Activated CD8-positive, alpha-beta memory T cell treated with anti-CD3 and anti-CD28 coated beads for 48 hours (primary cell): ENCODE measurements at regions not wholly inside any gene's neighbourhood (a gene's known extent, or its start where the extent isn't known, plus 50 kb on each side); places are given as distances from the start of the nearest gene placed in this dataset.
"Not testable (repeated sequence)": the region's sequence is repeated elsewhere in the genome, so short reads cannot be mapped to it uniquely, and the experiment has no call there.

Source experiments
- DNase-seq, 3 experiments: peaks; one replicate each; pipeline ENCODE4 v3.0.0-alpha.2; 2020; ENCODE audit warnings: low read depth in 2 of 3, low spot score in 2 of 3

DNA sequence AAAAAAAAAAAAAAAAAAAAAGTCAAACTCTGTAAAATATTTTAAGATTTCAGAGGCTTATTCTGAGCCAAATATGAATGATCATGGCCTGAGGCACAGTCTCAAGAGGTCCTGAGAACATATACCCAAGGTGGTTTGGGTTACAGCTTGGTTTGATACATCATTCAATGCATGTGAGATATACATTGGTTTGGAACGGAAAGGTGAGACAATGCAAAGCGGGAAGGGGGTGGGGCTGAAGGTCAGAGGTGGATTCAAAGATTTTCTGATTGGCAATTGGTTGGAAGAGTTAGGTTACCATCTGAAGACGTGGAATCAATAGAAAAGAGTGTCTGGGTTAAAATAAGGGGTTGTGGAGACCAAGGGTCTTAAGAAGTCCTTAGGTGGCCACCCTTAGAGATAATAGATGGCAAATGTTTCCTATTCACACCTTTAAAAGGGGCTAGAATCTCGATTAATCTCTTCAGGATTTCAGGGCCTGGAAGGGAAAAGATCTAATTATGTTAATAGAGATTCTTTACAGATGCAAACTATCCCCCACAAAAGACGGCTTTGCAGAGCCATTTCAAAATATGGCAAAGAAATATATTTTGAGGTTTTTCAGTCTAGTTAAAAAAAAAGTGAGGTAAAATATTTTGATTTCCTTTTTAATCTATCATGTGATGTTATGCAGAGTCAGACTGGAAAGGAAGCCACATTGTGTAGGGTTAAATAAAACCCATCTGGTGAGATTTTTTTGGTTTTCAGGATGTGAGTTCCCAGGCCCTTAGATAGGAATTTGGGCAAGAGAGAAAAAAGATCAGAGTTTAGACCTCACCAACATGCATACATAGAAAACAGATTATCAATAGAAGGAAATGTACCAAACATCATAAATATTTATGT lies 173.8 kb upstream of the CNOT2 start:
- DNase-seq, result no peak

DNA sequence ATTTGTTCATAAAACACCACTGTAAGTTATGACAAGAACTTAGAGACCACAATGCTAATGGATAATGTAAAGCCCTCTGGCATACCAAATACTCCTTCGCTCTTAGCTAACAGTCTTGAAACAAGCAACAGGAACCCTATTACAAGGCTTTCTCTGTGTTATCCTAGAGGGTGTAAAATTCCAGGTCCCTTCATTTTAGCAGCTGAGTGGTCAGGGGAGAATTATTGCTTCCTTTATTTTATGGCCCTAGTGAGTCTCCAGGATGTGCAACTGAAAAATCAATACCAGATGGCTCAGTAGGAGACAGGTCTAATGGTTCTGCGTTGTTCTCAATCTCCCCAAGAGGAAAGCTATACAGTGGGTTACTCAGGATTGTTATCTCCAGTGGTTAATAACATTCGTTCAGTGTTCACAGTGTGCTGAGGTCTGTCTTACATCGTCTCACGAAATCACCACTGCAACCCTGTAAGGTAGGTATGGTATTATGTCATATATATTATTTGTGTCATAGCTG lies 172.7 kb upstream of the CNOT2 start:
- DNase-seq, result no peak

DNA sequence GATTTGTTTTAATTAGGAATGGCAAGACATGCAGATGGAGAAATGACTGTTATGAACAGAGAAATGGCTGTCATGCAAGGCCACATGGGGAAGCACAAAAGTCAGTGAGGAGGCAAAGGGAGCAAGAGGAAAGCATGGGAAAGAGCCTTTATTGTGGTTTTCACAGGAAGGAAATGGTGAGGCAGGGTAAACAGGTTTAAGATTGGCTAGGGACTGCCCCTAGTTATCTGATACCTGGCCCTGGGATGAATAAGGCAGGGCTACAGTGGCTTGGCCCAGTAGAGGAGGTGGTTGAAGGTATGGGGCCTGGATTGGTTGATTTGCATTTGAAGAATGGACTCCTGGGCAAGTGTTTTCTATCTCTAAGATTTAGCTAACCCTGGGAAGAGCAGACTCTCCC lies 168.7 kb upstream of the CNOT2 start:
- DNase-seq, result no peak

DNA sequence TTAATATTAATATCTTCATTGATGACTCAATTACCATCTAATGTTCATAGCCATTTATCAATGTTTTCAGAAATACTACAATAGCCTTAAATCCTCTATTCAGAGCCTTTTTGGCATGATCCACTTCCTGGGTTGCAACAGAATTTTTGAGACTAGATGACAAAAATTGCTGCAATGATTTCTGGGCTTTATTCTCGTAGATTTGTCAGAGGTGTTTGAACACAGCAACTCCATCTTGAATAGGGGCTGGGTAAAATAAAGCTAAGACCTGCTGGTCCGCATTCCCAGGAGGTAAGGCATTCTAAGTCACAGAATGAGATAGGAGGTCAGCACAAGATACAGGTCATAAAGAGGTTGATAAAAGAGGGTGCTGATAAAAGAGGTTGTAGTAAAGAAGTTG lies 165.8 kb upstream of the CNOT2 start:
- DNase-seq, result no peak

DNA sequence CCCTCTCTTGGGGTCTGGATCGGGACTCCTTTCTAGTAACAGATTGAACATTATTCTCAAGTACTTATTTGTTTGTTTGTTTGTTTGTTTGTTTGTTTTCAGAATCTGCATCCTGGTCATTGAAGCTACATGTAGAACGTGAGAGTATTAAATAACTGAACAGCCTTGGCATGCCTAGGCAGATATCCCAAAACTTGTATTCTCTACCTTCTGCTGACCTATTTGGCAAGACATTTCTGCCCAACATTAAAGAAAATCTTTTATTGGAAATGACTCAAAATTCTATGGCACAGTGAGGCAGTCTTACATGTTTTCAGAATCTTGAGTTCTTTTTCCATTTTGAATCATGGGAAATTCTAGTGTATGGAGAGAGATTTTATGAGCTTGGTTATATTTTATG lies 165.1 kb upstream of the CNOT2 start:
- DNase-seq, result no peak

DNA sequence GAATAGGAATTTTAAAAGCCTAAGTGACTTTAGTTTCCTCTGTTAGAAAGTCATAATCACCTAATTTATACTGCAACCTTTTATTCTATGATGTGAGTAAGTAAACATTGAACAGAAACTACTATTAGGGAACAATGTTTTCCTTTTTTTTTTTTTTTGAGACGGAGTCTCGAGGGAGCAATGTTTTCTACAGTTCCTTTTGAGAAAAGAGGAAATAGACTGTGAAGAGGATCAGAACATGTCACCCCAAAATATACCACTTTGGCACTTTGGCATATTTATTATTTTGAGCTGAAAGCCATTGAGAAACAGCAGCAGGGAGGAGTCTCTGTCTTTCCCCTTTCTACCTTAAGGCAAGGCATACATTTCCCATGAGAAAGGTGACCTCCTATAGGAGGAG lies 162.7 kb upstream of the CNOT2 start:
- no peak for DNase-seq

DNA sequence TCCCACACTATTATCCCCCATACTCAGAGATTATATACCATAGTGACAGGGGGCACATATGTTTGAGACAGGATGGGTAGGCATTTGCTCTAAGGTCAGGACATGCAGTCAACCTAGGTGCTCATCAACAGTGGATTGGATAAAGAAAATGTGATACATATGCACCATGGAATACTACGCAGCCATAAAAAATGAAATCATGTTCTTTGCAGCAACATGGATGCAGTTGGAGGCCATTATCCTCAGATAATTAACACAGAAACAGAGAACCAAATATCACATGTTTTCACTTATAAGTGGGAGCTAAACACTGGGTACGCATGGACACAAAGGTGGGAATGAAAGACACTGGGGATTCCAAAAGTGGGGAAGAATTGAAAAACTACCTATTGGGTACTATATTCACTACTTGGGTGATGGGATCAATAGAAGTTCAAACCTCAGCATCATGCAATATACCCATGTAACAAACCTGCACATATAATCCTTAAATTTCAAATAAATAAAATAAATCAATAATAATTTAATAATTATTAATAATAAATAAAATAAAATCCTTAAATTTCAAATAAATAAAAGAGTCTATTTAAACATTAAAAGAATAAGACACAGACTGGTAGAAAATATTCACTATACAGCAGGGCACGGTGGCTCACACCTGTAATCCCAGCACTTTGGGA lies 160.1 kb upstream of the CNOT2 start:
- no peak for DNase-seq

DNA sequence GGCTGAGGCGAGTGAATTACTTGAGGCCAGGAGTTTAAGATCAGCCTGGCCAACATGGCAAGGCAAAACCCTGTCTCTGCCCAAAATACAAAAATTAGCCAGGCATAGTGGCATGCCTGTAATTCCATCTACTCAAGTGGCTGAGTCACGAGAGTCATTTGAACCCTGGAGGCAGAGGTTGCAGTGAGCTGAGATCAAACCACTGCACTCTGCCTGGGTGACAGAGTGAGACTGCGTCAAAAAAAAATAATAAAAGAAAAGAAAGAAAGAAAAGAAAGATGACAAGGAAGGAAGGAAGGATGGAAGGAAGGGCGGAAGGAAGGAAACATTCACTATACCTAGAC lies 159.6 kb upstream of the CNOT2 start:
- no peak for DNase-seq

DNA sequence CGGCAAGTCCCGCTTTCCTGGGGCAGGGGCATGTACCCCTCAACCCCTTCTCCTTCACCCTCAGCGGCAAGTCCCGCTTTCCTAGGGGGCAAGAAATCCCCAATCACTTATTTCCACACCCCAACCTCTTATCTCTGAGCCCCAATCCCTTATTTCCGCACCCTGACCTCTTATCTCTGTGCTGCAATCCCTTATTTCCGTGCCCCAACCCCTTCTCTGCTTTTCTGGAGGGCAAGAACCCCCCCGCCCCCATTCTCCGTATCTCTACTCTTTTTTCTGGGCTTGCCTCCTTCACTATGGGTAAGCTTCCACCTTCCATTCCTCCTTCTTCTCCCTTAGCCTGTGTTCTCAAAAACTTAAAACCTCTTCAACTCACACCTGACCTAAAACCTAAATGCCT lies 156.9 kb upstream of the CNOT2 start:
- DNase-seq, result not testable (repeated sequence)

DNA sequence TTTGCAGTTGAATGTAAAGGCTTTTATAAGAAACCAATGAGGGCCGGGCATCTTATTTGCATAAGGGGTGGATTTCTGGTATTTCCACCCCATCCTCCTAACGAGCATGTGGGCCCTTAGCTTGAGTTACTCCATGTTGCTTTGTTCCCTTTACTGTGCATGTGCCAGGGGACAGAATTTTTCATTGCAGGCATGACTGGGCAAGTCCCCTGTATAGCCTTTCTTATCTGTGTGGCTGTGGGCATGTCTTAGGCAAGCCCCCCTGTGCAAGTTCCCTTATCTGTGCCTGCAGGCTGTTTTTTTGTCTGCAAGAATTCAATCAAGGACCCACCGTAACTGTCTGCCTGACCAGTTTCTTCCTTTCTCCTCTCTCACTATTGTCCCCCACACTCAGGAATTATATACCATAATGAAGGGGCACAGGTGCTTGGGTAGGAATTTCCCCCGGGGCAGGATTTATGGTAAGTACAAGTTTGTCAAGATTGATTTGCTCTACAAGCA lies 152.2 kb upstream of the CNOT2 start:
- no peak for DNase-seq

DNA sequence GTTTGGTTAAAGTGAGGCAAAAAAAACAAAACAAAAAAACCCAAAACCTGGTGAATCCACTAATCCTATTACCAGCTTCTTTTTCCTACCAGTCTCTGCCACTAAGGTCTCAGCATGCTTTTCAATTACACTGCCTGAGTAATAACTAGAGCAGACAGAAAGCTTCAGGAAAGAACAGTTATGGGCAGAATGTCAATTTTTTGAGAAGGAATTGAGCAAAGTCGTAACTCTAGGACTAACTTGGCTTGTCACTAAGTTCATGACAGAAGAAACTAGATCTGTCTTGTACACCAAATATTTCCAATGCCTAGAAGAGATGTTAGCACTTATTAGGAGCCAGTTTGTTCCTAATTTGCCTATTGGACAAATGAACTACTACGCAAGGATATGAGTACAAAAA lies 148.8 kb upstream of the CNOT2 start:
- DNase-seq, result no peak

DNA sequence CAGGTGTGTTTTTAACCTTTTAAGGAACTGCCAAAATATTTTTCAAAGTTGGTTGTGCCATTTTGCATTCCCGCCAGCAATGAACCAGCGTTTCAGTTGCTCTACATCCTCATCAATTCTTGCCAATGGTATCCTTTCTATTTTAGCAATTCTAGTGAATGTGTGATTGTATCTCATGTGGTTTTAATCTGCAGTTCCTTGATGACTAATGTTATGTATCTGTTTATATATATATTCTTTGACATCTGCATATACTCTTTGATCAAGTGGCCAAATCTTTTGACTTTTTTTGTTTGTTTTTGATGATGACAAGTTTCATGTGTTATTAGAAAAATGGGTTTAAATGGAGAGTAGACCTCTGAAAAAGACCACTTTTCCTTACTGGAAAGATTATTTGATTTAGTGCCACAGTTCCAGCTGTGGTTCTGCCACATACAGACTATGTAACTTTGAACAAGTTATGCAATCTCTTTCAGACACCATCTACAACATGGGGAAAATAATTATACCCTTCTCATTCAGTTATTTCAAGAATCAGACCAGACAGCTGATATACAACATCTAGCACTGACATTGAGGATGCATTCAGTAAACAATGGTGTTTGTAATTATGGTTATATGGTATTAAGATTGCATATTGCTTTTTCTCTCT lies 146.3 kb upstream of the CNOT2 start:
- no peak for DNase-seq

DNA sequence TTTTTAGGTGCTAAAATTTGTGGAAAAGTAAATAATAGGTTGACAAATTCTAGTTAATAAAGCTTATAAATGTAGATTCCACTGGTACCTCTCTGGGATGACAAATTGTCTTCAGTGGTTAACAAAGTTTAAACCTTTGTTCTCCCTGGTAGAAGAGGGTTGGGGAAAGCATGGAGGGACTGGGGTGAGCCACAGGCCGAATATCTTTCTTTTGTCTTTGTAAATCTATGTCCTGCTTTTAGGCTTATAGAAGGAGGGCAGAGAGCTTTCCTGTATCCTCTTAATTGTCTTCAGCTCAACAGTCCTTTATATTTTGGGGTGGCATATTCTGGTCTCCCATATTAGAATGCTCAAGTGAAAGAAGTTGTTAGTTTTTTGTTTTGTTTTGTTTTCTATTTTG lies 142.2 kb upstream of the CNOT2 start:
- DNase-seq, result no peak

DNA sequence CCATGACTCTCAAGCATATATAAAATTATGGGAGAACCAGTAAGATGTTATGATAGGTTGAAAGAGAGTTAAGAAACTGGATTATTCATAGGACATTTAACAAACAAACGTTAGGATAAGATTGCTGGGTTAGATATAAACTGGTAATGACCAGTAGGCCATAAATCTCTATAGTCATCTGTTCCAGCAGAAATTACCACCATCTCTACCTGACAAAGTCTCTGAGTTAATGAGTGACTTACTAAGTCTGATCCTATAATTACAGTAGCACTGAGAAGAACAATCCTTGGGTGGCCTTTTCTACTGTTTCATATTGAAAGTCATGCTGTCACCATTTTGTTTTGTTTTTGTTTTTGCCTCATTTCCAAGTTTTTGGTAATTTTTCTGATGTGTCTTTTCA lies 136.9 kb upstream of the CNOT2 start:
- no peak for DNase-seq

DNA sequence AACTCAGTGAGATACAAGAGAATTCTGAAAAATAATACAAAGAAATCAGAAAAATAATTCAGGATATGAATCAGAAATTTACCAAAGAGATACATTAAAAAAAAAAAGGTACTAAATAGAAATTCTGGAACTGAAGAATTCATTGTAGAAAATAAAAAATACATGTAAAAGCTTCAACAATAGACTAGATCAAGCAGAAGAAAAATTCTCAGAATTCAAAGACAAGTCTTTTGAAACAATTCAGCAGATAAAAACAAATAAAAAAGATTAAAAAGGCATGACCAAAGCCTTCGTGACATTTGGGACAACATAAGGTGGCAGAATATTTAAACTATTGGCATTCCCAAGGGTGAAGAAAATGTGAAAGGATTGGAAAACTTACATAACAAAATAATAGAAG lies 133.1 kb upstream of the CNOT2 start:
- no peak for DNase-seq

DNA sequence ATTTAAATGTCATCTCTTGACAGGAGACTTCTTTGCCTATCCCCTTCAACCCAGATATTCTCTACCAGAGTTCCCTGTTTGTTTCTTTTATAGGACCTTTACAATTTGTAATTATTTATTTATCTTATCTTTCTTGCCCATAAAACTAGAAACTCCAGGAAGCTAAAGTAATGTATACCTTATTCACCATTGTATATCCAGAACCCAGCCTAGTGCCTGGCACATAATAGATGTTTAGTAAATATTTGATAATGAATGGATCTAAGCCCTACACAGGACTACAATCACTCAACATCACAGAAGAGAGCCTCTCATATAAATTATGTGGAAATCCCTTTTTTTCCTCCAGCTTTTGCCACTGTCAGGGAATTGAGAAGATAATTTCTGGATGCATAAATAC lies 125.6 kb upstream of the CNOT2 start:
- DNase-seq, result no peak

DNA sequence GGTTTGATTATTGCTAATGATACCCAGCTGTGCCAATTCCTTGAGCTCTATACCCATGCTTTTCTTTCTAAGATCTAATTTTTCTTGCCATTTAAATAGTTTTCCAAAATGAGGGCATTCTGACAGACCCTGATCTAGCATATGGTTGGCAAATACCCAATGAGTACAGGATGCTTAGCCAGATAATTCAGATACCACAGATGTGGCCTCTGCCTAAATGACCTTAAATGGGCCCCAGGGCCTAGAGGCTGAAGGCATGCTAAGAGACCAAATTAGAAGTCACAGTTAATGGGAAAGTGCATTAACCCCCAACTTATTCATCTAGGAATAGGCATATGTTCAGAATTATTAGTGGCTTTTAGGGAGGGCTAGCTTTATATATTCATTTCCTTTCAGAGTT lies 122.3 kb upstream of the CNOT2 start:
- DNase-seq, result no peak

DNA sequence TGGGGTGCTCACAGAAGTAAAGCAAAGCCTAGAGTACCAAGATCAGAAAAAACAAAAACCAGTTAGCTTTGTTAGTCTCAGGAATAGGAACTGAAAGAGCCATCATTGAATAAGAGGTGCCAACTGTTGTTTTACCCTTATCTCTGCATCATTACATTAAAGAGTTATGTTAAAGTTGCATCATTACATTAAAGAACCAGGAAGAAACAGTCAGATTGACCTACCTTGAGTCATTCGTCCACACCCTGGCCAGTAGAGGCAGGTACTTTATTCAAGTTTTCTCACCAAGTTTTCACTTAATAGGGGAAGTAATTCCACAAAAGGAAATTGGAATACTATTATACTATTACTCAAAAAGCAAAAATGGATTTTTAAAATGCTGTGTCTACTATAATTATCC lies 121.7 kb upstream of the CNOT2 start:
- no peak for DNase-seq

DNA sequence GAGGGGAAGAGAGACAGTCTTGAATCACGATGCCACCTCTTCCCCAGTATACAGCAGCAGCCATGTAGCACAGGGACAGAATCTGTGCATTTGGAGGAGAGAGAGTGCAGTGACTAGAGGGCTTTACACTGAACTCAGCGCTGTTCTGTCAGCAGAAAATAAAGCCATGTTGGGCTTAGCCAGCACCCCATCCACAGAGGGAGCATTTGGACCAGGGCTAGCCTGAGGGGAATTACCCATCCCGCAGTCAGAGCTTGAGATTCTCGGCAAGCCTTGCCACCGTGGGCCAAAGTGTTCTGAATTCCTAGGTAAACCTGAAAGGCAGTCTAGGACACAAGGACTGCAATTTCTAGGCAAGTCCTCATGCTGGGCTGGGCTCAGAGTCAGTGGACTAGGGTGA lies 120.4 kb upstream of the CNOT2 start:
- DNase-seq, result no peak

DNA sequence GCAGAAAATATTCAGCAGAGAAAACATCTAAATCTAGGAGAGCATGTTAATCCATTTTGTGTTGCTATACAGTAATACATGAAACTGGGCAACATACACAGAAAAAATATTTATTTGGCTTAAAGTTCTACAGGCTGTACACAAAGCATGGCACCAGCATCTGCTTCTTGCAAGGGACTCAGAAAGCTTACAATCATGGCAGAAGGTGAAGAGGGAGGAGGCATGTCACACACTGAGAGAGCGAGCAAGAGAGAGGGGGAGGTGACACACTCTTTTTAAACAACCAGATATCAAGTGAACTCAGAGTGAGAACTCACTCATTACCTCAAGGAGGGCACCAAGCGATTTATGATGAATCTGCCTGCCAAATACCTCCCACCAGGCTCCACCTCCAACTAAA lies 94.2 kb upstream of the CNOT2 start:
- DNase-seq, result no peak

DNA sequence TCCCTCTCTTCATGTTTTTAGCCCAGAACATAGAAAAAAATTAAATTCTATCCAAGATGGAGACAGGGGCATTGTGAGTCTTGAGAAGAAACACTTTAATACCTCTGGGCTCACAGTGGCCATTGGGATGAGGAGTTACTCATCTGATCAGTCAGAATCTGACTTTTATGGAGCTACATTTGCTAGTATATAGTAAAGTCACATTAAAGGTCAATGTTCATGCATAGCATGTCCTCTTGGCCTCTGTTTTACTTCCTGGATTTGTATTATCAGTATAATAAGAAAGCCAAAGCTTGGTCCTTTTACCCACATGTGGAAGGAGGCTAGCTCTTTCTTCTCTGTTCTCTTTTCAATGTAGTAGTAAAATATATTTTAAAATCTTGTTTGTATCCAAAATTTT lies 93.6 kb upstream of the CNOT2 start:
- no peak for DNase-seq

DNA sequence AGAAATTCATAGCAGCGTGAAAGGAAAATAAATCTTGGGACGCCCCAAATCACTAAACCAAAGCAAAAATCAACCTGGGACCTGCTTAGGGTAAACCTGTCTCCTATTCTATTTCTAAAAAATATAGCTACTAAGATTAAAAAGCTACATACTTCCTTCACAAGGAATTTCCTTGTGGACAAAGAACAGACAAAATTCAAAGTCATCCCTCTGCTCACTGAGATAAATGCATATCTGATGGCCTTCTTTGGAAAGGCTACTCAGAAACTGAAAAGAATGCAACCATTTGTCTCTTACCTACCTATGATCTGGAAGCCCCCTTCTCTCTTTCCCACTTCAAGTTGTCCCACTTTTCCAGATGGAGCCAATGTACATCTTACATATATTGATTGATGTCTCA lies 93.0 kb upstream of the CNOT2 start:
- no peak for DNase-seq
